Left cardiac atrium (tissue), 4 donors: ENCODE measurements at regions not wholly inside any gene's neighbourhood (a gene's known extent, or its start where the extent isn't known, plus 50 kb on each side); places are given as distances from the start of the nearest gene placed in this dataset.
"Not testable (repeated sequence)": the region's sequence is repeated elsewhere in the genome, so short reads cannot be mapped to it uniquely, and the experiment has no call there.

Experiments used
- ATAC-seq, 2 donors: fragments of 200-7000 bp; cut with Tn5 transposase; one replicate each; pipeline ENCODE4 v1.9.1; 2020; ENCODE audit warnings: mild to moderate bottlenecking in 2 of 2, moderate library complexity in 2 of 2
- DNase-seq: peaks from one replicate; pipeline ENCODE4 v3.0.0-alpha.2; 2020
- intact Hi-C, 2 donors: fragments of 100-400 bp; cut with DNase I; formaldehyde crosslinking; loops; one replicate each; pipeline versions ENCODE4 v1.14.1 to v1.15.1; 2022 to 2023
- donor health status: DM: no; HTN: yes; CAD: no.
- donor health status: DM: no; HTN: yes; CAD: no; lungs with severe emphysema.
- donor health status: DM: yes; HTN: yes; CAD: no.
- donor health status: Dilated cardiomyopathy.

DNA sequence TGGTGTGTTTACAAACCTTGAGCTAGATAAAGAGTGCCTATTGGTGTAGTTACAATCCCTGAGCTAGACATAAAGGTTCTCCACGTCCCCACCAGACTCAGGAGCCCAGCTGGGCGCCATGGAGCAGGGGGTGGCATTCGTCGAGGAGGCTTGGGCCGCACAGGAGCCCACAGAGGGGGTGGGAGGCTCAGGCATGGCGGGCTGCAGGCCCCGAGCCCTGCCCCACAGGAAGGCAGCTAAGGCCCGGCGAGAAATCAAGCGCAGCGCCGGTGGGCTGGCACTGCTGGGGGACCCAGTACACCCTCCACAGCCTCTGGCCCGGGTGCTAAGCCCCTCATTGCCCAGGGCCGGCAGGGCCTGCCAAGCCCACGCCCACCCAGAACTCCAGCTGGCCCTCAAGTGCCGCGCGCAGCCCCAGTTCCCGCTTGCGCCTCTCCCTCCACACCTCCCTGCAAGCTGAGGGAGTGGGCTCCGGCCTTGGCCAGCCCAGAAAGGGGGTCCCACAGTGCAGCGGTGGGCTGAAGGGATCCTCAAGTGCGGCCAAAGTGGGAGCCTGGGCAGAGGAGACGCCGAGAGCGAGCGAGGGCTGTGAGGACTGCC lies 562.1 kb upstream of the LUZP2 start:
- intact Hi-C loops, ATAC-seq, DNase-seq: not testable (repeated sequence)

DNA sequence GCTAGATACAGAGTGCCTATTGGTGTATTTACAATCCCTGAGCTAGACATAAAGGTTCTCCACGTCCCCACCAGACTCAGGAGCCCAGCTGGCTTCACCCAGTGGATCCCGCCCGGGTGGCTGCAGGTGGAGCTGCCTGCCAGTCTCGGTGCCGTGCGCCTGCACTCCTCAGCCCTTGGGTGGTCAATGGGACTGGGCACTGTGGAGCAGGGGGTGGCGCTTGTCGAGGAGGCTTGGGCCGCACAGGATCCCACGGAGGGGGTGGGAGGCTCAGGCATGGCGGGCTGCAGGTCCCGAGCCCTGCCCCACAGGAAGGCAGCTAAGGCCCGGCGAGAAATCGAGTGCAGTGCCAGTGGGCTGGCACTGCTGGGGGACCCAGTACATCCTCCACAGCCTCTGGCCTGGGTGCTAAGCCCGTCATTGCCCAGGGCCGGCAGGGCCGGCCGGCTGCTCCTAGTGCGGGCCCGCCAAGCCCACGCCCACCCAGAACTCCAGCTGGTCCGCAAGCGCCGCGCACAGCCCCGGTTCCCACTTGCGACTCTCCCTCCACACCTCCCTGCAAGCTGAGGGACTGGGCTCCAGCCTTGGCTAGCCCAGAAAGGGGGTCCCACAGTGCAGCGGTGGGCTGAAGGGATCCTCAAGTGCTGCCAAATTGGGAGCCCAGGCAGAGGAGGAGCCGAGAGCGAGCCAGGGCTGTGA lies 554.6 kb upstream of the LUZP2 start:
- ATAC-seq, intact Hi-C loops, DNase-seq: not testable (repeated sequence)

DNA sequence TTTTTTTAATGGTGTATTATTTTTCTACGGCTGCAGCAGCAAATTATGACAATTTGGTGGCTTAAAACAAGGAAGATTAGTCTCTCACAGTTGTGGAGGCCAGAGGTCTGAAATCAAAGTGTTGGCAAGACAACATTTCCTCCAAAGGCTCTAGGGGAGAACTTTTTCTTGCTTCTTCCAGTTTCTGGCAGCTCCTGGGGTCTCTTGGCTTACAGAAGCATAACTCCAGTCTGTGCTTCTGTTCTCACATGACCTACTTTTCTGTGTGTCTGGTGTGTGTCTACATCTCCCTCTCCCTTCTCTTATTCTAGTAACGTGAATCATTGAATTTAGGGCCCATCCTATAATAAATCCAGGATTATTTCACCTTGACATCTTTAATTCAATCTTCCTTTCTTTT lies 551.9 kb upstream of the LUZP2 start:
- intact Hi-C loops, result no loop called here
- ATAC-seq (peak; percentile 44 to 86), DNase-seq (no peak)

DNA sequence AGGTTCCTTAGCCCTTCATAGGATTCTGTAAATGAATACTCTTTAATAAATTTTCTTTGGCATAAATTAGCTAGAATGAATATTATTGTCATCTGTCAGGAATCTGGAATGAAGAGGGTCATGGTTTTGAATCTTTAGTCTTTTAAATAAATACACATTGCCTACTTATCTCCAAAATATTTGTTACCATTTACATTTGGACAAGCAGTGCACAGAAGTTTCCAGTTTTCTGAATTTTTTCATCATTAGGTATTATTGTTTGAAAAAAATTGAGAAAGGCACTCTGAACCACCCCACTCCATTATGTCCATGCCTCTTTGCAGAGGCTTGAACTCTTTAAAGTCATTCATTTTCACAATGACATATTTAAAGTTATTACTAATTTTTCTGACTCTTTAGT lies 549.0 kb upstream of the LUZP2 start:
- intact Hi-C loops, result no loop called here
- ATAC-seq, result no peak

DNA sequence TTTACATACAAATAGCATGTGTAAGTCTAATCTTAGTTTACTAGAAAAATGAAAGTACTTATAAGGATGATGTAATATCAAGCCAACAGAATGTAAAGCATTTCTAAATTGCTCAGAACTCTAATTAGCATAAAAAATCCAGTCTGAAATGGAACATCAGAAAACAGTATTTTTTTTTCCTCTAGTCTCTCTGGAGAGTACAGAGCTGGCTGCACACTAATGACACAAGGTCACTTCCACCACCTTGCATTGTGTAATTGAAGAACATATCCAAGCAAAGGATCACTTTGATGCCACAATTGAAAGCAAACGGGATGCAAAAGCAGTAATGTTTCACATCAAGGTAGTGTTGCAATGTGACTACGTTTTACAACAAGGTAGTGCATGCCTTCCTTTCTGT lies 548.0 kb upstream of the LUZP2 start:
- ATAC-seq (no peak), DNase-seq (no peak)
- intact Hi-C loops, result no loop called here

More for the DNA sequence above, 549.0 kb upstream of the LUZP2 start:
- no peak for DNase-seq

DNA sequence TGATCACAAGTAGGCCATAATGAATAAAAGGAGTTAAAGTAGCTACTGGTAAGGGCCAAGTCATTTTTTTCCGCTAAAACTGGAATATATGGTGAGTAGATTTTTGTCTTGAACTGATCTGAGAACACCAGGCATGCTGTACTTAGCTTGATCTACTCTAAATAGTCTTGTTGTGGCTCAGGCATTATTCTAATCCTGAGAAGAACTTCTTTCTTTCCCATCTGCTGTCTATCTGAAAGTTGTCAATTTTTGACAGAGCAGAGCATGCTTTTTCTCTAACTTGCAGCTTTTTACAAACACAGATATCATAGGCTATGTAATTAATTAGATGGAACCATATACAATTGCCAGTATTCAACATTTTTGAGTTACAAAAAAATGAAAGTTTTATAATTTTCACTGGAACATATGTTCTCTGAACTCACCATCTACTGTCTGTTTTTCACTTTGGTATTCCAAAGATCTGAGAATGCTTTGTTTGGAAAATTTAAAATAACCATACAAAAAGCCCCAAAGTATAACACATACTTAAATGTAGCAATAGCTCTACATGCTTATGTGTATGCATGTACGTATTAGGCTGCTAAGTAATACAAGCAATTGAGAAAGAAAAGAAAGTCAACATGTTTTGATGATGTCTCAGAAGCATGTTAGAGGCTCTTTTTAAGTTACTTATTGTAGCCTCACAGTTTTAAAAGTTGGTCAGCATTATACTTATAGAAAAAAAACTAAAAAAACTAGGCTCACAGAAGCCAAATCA lies 542.7 kb upstream of the LUZP2 start:
- no peak for ATAC-seq
- intact Hi-C loops, result no loop called here
- DNase-seq, result no peak

DNA sequence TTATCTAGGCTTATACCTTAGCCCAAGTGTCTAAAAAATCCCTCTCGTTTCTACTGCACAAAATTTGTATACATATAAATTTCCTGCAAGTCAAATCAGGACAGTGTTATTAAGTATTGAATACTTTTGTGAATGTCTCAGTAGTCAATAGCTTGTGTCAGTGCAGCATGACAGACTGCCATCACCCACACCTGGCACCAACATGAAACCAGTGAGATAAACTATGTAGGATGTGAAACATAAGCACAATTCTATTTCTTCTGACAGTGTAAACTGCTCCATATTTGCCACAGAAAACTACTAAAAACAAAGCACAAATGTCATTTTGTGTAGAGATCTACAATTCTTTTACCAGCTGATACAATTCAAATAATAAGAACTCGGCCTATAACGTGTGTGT lies 542.1 kb upstream of the LUZP2 start:
- no peak for DNase-seq
- intact Hi-C loops, result no loop called here
- ATAC-seq, result no peak

DNA sequence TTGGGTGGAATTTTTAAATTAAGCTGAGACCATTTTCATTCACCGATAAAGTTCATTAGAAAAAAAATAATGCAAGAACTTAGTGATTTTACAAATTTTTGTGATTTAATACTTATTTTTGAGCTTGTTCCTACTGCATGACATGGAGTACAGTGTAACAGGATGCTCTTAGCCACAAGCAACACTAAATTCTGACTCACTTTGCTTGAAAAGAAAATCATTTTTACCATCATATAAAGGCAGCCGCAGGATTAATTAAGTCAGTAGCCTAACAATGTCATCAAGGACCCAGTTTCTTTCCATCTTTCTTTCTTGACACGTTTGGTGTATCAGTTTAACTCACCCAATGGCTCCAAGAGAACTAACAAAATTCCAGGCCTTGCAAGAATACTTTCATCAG lies 540.3 kb upstream of the LUZP2 start:
- DNase-seq (no peak), ATAC-seq (no peak)
- intact Hi-C loops, result no loop called here

DNA sequence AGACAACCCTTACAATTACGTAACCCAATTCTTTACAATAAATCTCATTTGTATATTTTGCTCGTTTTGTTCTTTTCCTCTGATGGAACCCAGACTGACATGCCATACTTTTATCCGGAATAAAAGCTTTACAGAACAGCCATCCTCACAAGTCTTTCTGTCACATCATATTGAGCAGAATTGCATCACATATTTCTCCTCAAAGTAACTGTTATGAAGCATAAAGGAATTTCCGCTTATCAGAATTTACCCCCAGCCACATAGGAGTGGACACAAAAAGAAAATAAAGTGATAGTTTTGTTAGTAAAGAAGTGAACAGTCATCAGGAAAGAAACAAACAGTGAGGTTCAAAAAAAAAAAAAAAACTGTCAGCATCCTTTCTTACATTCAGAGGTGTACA lies 539.5 kb upstream of the LUZP2 start:
- intact Hi-C loops, result no loop called here
- ATAC-seq (no peak), DNase-seq (no peak)

DNA sequence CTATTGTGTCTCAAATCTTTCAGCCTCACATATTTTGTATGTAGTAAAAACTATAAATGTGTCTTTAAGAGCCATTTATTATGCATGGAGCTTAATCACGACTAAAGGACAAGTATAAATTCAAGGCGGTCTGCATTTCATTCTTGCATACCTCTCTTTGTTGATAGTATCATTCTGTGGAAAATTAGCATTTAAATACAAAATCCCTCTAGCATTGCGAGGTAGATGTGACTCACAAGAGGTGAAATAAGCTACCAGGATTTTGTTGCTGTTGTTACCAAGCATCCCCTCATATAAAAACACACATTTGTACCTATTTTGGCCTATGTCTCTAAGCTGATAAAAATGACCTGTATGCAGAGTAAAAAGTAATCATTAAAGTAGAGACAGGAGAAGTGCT lies 537.4 kb upstream of the LUZP2 start:
- intact Hi-C loops, result no loop called here

DNA sequence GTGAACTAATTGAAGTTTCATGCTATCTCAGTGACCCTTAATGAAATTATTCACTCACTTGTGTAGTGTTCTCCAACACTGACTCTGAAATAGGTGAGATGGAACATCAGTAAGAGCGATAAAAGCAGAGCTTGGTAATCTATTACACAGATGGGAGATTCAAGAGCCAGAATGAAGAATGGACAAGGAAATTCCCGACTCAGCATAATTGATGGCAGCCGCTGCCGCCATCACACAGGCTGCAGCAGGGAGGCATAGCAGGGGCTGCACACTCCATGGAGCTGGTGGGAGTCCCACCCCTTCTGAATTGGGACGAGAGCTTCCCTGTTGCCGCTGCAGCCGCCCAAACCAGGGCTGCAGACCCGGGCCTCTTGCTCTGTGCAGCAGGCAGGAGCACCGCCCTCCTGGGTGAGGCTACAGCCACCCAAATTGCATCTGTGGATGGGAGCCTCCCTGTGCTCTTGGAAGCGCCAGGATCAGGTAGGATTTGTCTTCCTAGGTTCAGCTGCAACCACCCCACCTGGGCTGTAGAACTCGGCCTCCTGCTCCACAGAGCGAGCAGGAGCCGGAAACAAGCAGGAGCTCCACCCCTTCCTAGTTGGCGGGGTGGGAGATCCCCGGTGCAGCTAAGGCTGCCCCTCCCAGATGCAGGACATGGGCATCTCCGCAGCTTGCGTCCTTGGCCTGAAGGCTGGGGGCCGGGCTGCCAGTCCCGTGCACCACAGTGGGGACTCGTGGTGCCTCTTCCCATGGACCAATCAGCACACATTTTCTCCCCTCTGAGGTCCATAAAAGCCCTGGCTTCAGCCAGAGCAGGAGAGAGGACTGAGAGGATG lies 535.1 kb upstream of the LUZP2 start:
- DNase-seq (no peak), ATAC-seq (no peak)
- intact Hi-C loops, result no loop called here

More for the DNA sequence above, 537.4 kb upstream of the LUZP2 start:
- ATAC-seq (no peak), DNase-seq (no peak)

DNA sequence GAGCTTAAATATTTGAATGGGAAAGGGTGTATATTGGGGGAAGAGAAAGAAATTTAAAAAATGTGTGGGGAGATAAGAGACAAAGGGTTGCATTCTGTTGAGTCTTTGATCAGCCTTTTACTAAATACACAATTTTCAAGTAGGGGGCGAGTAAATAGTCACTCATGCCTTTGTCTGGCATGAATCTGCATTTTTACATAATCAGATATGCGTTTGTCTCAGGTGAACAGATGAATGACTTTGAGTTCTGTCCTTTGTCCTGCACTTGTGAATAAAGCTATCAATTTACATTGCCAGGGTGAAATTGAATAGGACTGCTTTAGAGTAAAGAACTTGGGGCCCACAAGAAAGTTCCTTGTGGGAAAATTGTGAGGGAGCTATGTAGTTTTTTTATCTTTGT lies 523.6 kb upstream of the LUZP2 start:
- DNase-seq (no peak), ATAC-seq (no peak)
- intact Hi-C loops, result no loop called here

DNA sequence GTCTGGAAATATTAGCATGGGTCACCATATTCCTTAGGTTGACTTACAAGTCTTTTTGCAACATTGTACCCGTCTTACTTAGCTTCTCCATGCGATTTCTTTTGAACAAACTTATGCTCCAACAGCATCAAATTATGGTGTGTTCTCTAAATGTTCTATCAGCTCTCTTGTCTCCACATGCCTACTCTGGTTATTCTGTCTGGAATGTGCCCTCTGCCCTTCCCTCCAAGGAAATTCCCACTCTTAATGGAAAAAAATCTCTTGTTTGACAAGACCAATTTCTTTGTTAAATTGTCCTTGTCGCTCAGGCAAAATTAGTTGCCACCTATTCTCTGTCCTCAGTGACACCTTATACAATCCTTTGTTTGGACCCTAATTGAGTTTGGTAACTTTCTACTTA lies 522.8 kb upstream of the LUZP2 start:
- no peak for ATAC-seq
- intact Hi-C loops, result no loop called here
- no peak for DNase-seq

DNA sequence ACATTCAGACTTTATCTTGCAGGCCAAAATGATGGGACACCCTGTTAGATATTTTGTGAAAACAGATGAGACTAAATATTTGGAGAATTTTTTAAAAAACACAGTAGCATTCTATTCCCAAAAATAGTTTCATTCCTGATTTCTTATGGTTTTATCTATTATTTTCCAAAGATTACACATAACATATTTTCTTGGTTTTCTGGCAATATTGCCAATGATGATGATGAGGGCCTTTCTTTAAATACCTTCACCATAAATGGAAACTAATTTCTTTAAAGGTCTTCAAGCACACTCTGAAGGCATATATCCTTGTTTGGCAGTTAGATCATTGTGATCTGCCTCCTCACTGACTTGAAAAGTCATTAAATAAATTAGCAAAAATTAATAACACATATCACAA lies 522.3 kb upstream of the LUZP2 start:
- DNase-seq (no peak), ATAC-seq (no peak)
- intact Hi-C loops, result no loop called here

DNA sequence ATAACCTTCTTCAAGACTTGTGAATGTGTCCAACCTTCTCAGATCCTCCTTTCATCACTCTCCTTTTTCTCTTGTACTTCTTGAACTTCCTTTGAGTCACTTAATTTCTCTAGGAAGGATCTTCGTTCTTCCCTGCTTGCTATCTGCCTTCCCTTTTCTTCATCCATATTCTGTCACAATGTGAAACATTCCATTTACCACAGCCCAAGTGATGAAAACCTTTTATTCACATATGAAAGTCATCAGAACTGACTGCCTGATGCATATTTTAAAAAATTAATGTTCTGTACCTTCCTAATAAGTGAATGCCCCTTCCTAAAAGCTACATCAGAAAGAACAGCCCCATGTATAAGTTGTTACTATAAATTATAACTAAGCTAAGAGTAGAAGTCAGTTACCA lies 520.4 kb upstream of the LUZP2 start:
- peak in 1 of 2 donors; percentile 58 for ATAC-seq
- no peak for DNase-seq
- intact Hi-C loops, result no loop called here

DNA sequence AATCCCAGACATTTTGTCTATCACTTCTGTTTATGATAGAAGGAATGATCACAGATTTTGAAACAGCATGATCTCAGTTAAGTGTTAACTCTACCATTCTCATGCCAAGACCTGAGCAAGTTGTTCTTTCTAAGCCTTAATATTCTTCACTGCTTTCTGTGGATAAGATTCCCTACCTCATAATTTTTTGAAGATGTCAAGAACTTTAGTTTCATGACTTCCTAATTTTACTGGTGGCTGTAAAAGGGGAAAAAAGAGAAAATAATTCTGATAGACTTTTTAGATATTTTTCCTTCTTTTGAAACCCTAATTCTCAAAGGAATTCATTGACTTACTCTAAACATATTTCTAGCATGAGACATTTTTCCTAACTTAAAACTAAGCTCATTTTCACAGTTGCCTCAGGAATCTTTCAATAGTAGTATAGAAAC lies 520.0 kb upstream of the LUZP2 start:
- DNase-seq (no peak), ATAC-seq (peak in 1 of 2 donors; percentile 55)
- intact Hi-C loops, result no loop called here

DNA sequence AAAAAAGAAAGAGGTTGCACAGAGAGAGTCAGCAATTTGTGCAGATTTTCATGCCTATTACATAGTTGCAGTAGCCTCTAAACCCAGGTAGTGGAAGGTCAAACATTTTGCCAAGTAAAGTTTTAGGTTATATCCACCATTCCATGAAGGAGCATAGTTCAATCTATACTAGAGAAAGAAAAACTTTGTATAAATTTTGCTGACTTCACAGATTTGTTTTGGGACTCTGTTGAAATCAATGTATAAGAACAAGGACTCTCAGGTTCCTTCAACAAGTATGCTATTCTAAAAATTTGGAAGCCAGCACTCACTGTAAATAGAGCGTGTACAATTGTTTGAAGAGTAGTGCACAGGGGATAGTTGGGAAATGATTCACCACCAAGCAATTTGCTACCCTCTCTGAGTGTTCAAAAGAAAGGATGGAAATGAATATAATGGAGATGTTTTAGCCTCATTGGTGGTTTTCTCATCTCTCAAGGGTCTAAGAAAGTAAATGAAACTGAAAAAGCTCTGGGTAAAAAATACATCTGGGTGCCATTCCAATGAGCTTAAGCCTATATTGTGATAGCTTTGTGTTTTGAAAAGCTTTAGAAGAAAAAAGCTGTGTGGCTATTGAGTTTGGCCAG lies 508.4 kb upstream of the LUZP2 start:
- no peak for ATAC-seq
- no peak for DNase-seq
- intact Hi-C loops, result no loop called here

DNA sequence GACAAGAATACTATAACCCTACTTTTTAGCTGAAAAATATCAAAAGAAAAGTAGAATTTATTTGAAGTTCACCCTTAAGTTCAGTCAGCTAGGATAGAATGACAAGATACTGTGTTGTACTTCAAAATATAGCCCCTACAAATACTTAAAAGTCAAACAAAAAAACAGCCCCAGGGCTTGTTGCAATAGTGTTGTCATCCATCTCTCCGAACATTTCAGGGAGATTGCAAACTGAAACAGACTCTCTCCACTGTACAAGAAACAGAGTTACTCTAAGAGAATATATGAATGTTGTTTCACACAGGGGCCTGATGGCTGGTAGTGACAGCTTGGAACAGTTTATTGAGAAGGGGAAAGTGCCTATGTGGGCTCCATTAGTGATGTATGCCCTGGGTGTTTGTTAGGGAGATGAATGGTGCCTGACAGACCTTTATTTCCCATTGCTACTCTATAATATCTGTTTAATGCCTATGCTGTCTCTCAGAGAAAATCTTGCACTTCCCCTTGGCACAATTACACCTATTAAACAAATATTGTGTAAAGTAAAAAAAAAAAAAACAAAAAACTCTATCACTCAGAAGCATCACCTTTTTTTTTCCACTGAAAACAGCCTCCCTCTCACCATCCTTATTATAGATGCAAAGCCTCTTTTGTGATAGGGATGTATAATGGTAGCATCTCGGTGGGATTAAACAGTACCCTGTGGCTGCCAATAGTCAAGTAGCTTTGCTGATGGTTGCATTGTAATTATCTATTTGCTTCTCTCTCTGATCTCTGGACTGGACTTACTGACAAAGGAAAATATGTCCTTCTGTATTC lies 506.3 kb upstream of the LUZP2 start:
- intact Hi-C loops, result no loop called here
- ATAC-seq, result no peak
- no peak for DNase-seq
